GM23338 (cell line): ENCODE measurements at regions not wholly inside any gene's neighbourhood (a gene's known extent, or its start where the extent isn't known, plus 50 kb on each side); places are given as distances from the start of the nearest gene placed in this dataset.

Source experiments
- ATAC-seq: fragments of 200-7000 bp; cut with Tn5 transposase; 3 replicates; pipeline ENCODE4 v1.9.1; 2020
- DNase-seq: peaks from one replicate; pipeline ENCODE4 v3.0.0-alpha.2; 2015; ENCODE audit warnings: low spot score
- H2AFZ ChIP-seq: fragments of 200-600 bp; sonication (generic); 2 replicates; pipeline ENCODE4 v1.8.0; 2016; ENCODE audit warnings: antibody characterized with exemption, mild to moderate bottlenecking, moderate library complexity
- H3F3A ChIP-seq: fragments of 200-600 bp; sonication (generic); replicated peaks from 2 replicates; pipeline ENCODE4 v1.8.0; 2017; ENCODE audit warnings: antibody characterized with exemption, mixed run types, low read depth
- H3K27ac ChIP-seq: fragments of 200-600 bp; sonication (generic); 2 replicates; pipeline ENCODE4 v1.6.1; 2016; ENCODE audit warnings: low read depth
- H3K27me3 ChIP-seq: fragments of 200-600 bp; sonication (generic); 2 replicates; pipeline ENCODE4 v1.8.0; 2016; ENCODE audit warnings: mild to moderate bottlenecking, mixed run types, moderate library complexity; ENCODE audit not compliant: insufficient read depth
- H3K36me3 ChIP-seq: fragments of 200-600 bp; sonication (generic); 2 replicates; pipeline ENCODE4 v1.8.0; 2016; ENCODE audit warnings: mild to moderate bottlenecking; ENCODE audit not compliant: insufficient read depth
- H3K4me1 ChIP-seq: fragments of 200-600 bp; sonication (generic); 2 replicates; pipeline ENCODE4 v1.8.0; 2016; ENCODE audit warnings: mild to moderate bottlenecking, moderate library complexity; ENCODE audit not compliant: insufficient read depth
- H3K4me2 ChIP-seq: fragments of 200-600 bp; sonication (generic); 2 replicates; pipeline ENCODE4 v1.7.1; 2017; ENCODE audit warnings: mixed run types
- H3K4me3 ChIP-seq: fragments of 200-600 bp; sonication (generic); 2 replicates; pipeline ENCODE4 v1.6.1; 2016; ENCODE audit warnings: mixed run types
- H3K79me2 ChIP-seq: fragments of 200-600 bp; sonication (generic); replicated peaks from 2 replicates; pipeline ENCODE4 v1.8.0; 2017; ENCODE audit warnings: mild to moderate bottlenecking; ENCODE audit not compliant: insufficient read depth
- H3K9me2 ChIP-seq: fragments of 200-600 bp; sonication (generic); 2 replicates; pipeline ENCODE4 v1.8.0; 2017; ENCODE audit not compliant: insufficient read depth
- H4K20me1 ChIP-seq: fragments of 200-600 bp; sonication (generic); replicated peaks from 2 replicates; pipeline ENCODE4 v1.8.0; 2017; ENCODE audit warnings: mild to moderate bottlenecking; ENCODE audit not compliant: insufficient read depth
- H3K27ac Mint-ChIP-seq: 2 replicates; pipeline ENCODE4 v1.8.0; 2020; ENCODE audit warnings: inconsistent platforms, mild to moderate bottlenecking, moderate library complexity, mixed read lengths
- H3K27me3 Mint-ChIP-seq: 3 replicates; pipeline ENCODE4 v1.8.0; 2022; ENCODE audit warnings: low read depth, mild to moderate bottlenecking, moderate library complexity, mixed read lengths, inconsistent platforms; ENCODE audit not compliant: insufficient read depth, poor library complexity
- H3K36me3 Mint-ChIP-seq: 3 replicates; pipeline ENCODE4 v1.8.0; 2021; ENCODE audit warnings: low read depth, mild to moderate bottlenecking, inconsistent platforms, moderate library complexity, mixed read lengths
- H3K4me1 Mint-ChIP-seq: 3 replicates; pipeline ENCODE4 v1.8.0; 2020; ENCODE audit warnings: mild to moderate bottlenecking, inconsistent platforms, mixed read lengths
- H3K4me3 Mint-ChIP-seq: 3 replicates; pipeline ENCODE4 v1.8.0; 2021; ENCODE audit warnings: moderate library complexity, mild to moderate bottlenecking, inconsistent platforms, mixed read lengths
- H3K9me3 Mint-ChIP-seq: 3 replicates; pipeline ENCODE4 v1.8.0; 2020; ENCODE audit warnings: moderate library complexity, mild to moderate bottlenecking, inconsistent platforms, mixed read lengths
- CREB1 ChIP-seq: fragments of 250-450 bp; sonication (Bioruptor Pico); IDR thresholded peaks from 2 replicates; pipeline ENCODE4 v1.5.0; 2020; ENCODE audit warnings: low read depth, mild to moderate bottlenecking, moderate library complexity
- ETS1 ChIP-seq: IDR thresholded peaks from 2 replicates; pipeline ENCODE4 v1.6.1; 2016; ENCODE audit warnings: antibody characterized with exemption
- EZH2 ChIP-seq: fragments of 200-600 bp; sonication (generic); IDR thresholded peaks from one replicate; pipeline ENCODE4 v1.8.0; 2017; ENCODE audit warnings: antibody characterized with exemption, mild to moderate bottlenecking, low read depth; ENCODE audit not compliant: unreplicated experiment
- EZH2phosphoT487 ChIP-seq: fragments of 200-600 bp; sonication (generic); IDR thresholded peaks from one replicate; pipeline ENCODE4 v1.8.1; 2018; ENCODE audit warnings: antibody characterized with exemption; ENCODE audit not compliant: unreplicated experiment
- JUNB ChIP-seq: IDR thresholded peaks from one replicate; pipeline ENCODE4 v1.6.1; 2016; ENCODE audit warnings: antibody characterized with exemption; ENCODE audit not compliant: unreplicated experiment
- POLR2AphosphoS5 ChIP-seq: IDR thresholded peaks from 2 replicates; pipeline ENCODE4 v1.6.1; 2016; ENCODE audit warnings: antibody characterized with exemption, low read depth
- STAT1 ChIP-seq: IDR thresholded peaks from one replicate; pipeline ENCODE4 v1.6.1; 2016; ENCODE audit warnings: antibody characterized with exemption; ENCODE audit not compliant: unreplicated experiment
- ZNF331 ChIP-seq: fragments of 250-450 bp; sonication (Bioruptor Pico); IDR thresholded peaks from 2 replicates; pipeline ENCODE4 v1.5.0; 2020; ENCODE audit warnings: low read depth, mild to moderate bottlenecking, moderate library complexity
- ZNF462 ChIP-seq: fragments of 250-450 bp; sonication (Bioruptor Pico); IDR thresholded peaks from 2 replicates; pipeline ENCODE4 v1.5.0; 2020; ENCODE audit warnings: mild to moderate bottlenecking, moderate library complexity

GRCh38 chr7:128170461-128170860 is 70.6 kb upstream of the LEP start:
- H3K79me2 ChIP-seq, result no peaks in the 10 kb centered on the region
- no peak overlapping the region for H3K4me3 Mint-ChIP-seq
- H3K4me1 ChIP-seq, result peaks cover 11% of the 10 kb centered on the region
- ATAC-seq (no peak), DNase-seq (no peak)
- no peaks in the 10 kb centered on the region for H3K9me2 ChIP-seq
- peaks cover 4% of the 10 kb centered on the region; the same call in 1 of the 2 replicates for H3F3A ChIP-seq
- no peaks in the 10 kb centered on the region for H4K20me1 ChIP-seq
- peaks cover 63% of the 10 kb centered on the region for H3K27me3 ChIP-seq
- H3K36me3 Mint-ChIP-seq, result no peaks in the 10 kb centered on the region; the same call in 2 of the 3 replicates
- no peaks in the 10 kb centered on the region; the same call in 2 of the 3 replicates for H3K9me3 Mint-ChIP-seq
- no peaks in the 10 kb centered on the region for H3K36me3 ChIP-seq
- H3K4me1 Mint-ChIP-seq, result peaks cover 26% of the 10 kb centered on the region
- H3K4me2 ChIP-seq, result no peak overlapping the region
- H3K4me3 ChIP-seq, result no peak overlapping the region
- H3K27me3 Mint-ChIP-seq, result peaks cover 49% of the 10 kb centered on the region
- no peak for TF ChIP-seq ZNF331 (CRISPR knock-in tag)
- no peak for TF ChIP-seq CREB1 (CRISPR knock-in tag)
- no peak overlapping the region for H3K27ac ChIP-seq
- no peak overlapping the region for H2AFZ ChIP-seq
- H3K27ac Mint-ChIP-seq, result no peak overlapping the region

GRCh38 chr7:128171342-128171918 is 69.6 kb upstream of the LEP start:
- no peak for ATAC-seq
- peaks cover 18% of the 10 kb centered on the region for H3K4me1 Mint-ChIP-seq
- H3K27me3 ChIP-seq, result peaks cover 54% of the 10 kb centered on the region
- H3K9me2 ChIP-seq, result no peaks in the 10 kb centered on the region
- no peaks in the 10 kb centered on the region; the same call in 2 of the 3 replicates for H3K36me3 Mint-ChIP-seq
- no peaks in the 10 kb centered on the region for H4K20me1 ChIP-seq
- peaks cover 5% of the 10 kb centered on the region for H3K4me1 ChIP-seq
- DNase-seq, result no peak
- H3F3A ChIP-seq, result peaks cover 4% of the 10 kb centered on the region; the same call in 1 of the 2 replicates
- no peak overlapping the region for H3K27ac Mint-ChIP-seq
- TF ChIP-seq STAT1 (no peak), ETS1 (no peak), EZH2phosphoT487 (no peak), ZNF331 (CRISPR knock-in tag) (no peak)
- H3K9me3 Mint-ChIP-seq, result no peaks in the 10 kb centered on the region
- H3K36me3 ChIP-seq, result no peaks in the 10 kb centered on the region
- no peak overlapping the region for H2AFZ ChIP-seq
- no peak overlapping the region for H3K4me2 ChIP-seq
- no peak overlapping the region for H3K4me3 ChIP-seq
- H3K79me2 ChIP-seq, result no peaks in the 10 kb centered on the region
- H3K4me3 Mint-ChIP-seq, result no peak overlapping the region
- H3K27me3 Mint-ChIP-seq, result peaks cover 40% of the 10 kb centered on the region
- no peak overlapping the region for H3K27ac ChIP-seq

GRCh38 chr7:128172151-128172550 is 68.9 kb upstream of the LEP start:
- H3K27me3 ChIP-seq, result peaks cover 46% of the 10 kb centered on the region
- no peaks in the 10 kb centered on the region; the same call in 2 of the 3 replicates for H3K36me3 Mint-ChIP-seq
- TF ChIP-seq EZH2phosphoT487 (no peak), EZH2 (no peak), CREB1 (CRISPR knock-in tag) (no peak), JUNB (no peak), ZNF462 (CRISPR knock-in tag) (no peak), POLR2AphosphoS5 (no peak)
- ATAC-seq (no peak), DNase-seq (peak; percentile 41)
- H3K9me3 Mint-ChIP-seq, result no peaks in the 10 kb centered on the region
- H3K27me3 Mint-ChIP-seq, result peaks cover 35% of the 10 kb centered on the region
- H3F3A ChIP-seq, result peaks cover 4% of the 10 kb centered on the region; the same call in 1 of the 2 replicates
- H2AFZ ChIP-seq, result no peak overlapping the region
- H3K79me2 ChIP-seq, result no peaks in the 10 kb centered on the region
- H3K4me1 ChIP-seq, result peaks cover 5% of the 10 kb centered on the region
- no peaks in the 10 kb centered on the region for H3K9me2 ChIP-seq
- H3K27ac ChIP-seq, result no peak overlapping the region
- H3K36me3 ChIP-seq, result no peaks in the 10 kb centered on the region
- H3K4me2 ChIP-seq, result no peak overlapping the region
- no peak overlapping the region for H3K27ac Mint-ChIP-seq
- no peaks in the 10 kb centered on the region for H4K20me1 ChIP-seq
- H3K4me1 Mint-ChIP-seq, result peaks cover 18% of the 10 kb centered on the region
- H3K4me3 Mint-ChIP-seq, result no peak overlapping the region
- no peak overlapping the region for H3K4me3 ChIP-seq
